ENCODE measurements at regions not wholly inside any gene's neighbourhood (a gene's known extent, or its start where the extent isn't known, plus 50 kb on each side); places are given as distances from the start of the nearest gene placed in this dataset.

DNA sequence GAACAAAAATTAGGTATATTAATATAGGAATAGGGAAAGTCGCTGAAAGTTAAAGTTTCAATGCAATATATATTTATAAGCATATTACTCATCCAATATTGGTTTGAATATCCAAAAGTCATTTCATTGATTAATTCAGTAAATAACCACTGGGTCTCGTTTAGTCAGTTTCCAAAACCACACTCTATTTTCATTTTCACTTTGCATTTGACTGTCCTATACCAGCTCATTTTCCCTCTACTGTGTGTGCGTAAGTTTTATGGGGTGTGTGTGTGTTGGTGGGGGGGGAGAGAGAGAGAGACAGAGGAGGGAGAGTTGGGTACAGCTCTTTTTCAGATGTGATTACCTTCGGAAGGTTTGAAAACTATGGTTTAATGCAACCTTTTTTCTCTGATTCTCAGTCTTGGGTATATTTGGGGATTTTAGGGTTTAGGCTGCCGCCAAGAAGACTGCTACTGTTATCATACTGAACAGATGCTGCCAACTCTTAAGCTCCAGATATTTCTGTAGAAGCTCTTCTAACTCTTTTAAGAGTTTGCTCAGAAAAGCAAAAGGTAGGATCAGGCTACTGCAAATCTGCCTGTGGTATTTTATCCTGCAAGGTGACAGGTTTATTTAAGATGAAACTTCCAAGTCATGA, 1427.4 kb downstream of the PCDH7 start:
- TF ChIP-seq ZFX (IDR thresholded peaks at IDR 0.05; ENCODE audit: borderline replicate concordance): no peak
- TF ChIP-seq CTCF (IDR thresholded peaks at IDR 0.05): no peak
- no peak overlapping the region for H3K27ac ChIP-seq

DNA sequence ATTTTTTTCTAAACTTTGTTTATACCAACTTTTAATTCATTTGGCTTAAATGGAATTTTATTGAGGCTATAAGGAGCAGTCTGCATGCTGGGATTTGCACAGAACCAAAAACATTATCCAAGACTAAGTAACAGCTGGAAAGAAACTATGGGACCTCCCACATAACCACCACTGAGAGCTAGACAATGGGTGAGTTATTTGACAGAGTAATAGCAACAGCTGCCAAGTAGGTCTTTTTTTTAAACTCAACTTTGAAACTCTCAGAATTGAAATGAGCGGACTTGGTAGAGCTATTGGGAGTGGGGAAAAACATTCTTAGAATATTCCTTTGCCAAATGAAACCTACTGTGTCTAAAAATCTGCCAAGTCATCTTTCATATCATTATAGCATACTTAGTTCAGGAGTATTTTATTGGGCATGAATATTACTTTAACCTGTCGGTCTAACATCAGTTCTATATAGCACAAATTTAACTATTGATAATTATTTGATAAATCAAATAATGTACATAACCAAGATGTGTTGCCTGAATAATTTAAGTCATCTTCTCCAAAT, 1428.0 kb downstream of the PCDH7 start:
- TF ChIP-seq ZFX (IDR thresholded peaks at IDR 0.05; ENCODE audit: borderline replicate concordance) (no peak), CTCF (IDR thresholded peaks at IDR 0.05) (no peak)
- H3K27ac ChIP-seq: no peak overlapping the region

GRCh38 chr4:32158961-32159360, 1438.8 kb downstream of the PCDH7 start:
- H3K27ac ChIP-seq: no peak overlapping the region
- no peak for TF ChIP-seq CTCF (IDR thresholded peaks at IDR 0.05)
- no peak for TF ChIP-seq ZFX (IDR thresholded peaks at IDR 0.05; ENCODE audit: borderline replicate concordance)

- no peak for TF ChIP-seq ZFX (IDR thresholded peaks at IDR 0.05; ENCODE audit: borderline replicate concordance)
- no peak for TF ChIP-seq CTCF (IDR thresholded peaks at IDR 0.05)
- no peak overlapping the region for H3K27ac ChIP-seq
Observed at GRCh38 chr4:32161392-32161791, 1441.2 kb downstream of the PCDH7 start.

- H3K27ac ChIP-seq: no peak overlapping the region
- TF ChIP-seq CTCF (IDR thresholded peaks at IDR 0.05) (no peak), ZFX (IDR thresholded peaks at IDR 0.05; ENCODE audit: borderline replicate concordance) (no peak)
Observed at GRCh38 chr4:32163125-32163524, 1443.0 kb downstream of the PCDH7 start.

GRCh38 chr4:32169841-32170240, 1449.7 kb downstream of the PCDH7 start:
- no peak overlapping the region for H3K27ac ChIP-seq
- TF ChIP-seq CTCF (IDR thresholded peaks at IDR 0.05) (no peak), ZFX (IDR thresholded peaks at IDR 0.05; ENCODE audit: borderline replicate concordance) (no peak)

- H3K27ac ChIP-seq: no peak overlapping the region
- TF ChIP-seq ZFX (IDR thresholded peaks at IDR 0.05; ENCODE audit: borderline replicate concordance) (no peak), CTCF (IDR thresholded peaks at IDR 0.05) (no peak)
Observed at GRCh38 chr4:32172086-32172485, 1451.9 kb downstream of the PCDH7 start.

Data from 22Rv1 (cell line).